Right hindlimb (tissue), 1 donor: ENCODE measurements at regions not wholly inside any gene's neighbourhood (a gene's known extent, or its start where the extent isn't known, plus 50 kb on each side); places are given as distances from the start of the nearest gene placed in this dataset.
A peak's percentile ranks its signal among the peaks of the same experiment; 100 is the strongest.

Source experiments
- DNase-seq: peaks from one replicate; pipeline ENCODE4 v3.0.0-alpha.2; 2018

GRCh38 chr10:124346831-124347230, 71.9 kb downstream of the OAT start:
- DNase-seq: no peak

GRCh38 chr10:124345521-124345920, 73.2 kb downstream of the OAT start:
- no peak for DNase-seq

GRCh38 chr10:124344931-124345330, 73.8 kb downstream of the OAT start:
- no peak for DNase-seq

- DNase-seq: no peak
Measured at GRCh38 chr10:124344266-124344590, 74.5 kb downstream of the OAT start.

GRCh38 chr10:124343351-124344265, 75.1 kb downstream of the OAT start:
- DNase-seq: no peak

GRCh38 chr10:124342821-124343170, 75.9 kb downstream of the OAT start:
- no peak for DNase-seq

- no peak for DNase-seq
Measured at GRCh38 chr10:124342136-124342820, 76.4 kb downstream of the OAT start.

- no peak for DNase-seq
Measured at GRCh38 chr10:124341768-124342135, 77.0 kb downstream of the OAT start.

- peak; percentile 57 for DNase-seq
Measured at GRCh38 chr10:124340033-124340760, 78.5 kb downstream of the OAT start.

- DNase-seq: no peak
Measured at GRCh38 chr10:124339119-124340032, 79.3 kb downstream of the OAT start.

- no peak for DNase-seq
Measured at GRCh38 chr10:124338276-124338925, 80.3 kb downstream of the OAT start.

GRCh38 chr10:124336186-124336585, 82.5 kb downstream of the OAT start:
- no peak for DNase-seq

- no peak for DNase-seq
Measured at GRCh38 chr10:124333931-124334330, 84.8 kb downstream of the OAT start.

- DNase-seq: no peak
Measured at GRCh38 chr10:124332426-124332825, 86.3 kb downstream of the OAT start.

- DNase-seq: no peak
Measured at GRCh38 chr10:124329941-124330340, 88.8 kb downstream of the OAT start.

- no peak for DNase-seq
Measured at GRCh38 chr10:124329362-124329761, 89.4 kb downstream of the OAT start.

GRCh38 chr10:124328477-124329220, 90.1 kb downstream of the OAT start:
- DNase-seq: no peak

GRCh38 chr10:124325998-124326636, 92.6 kb downstream of the OAT start:
- no peak for DNase-seq

GRCh38 chr10:124325633-124325914, 93.1 kb downstream of the OAT start:
- no peak for DNase-seq

GRCh38 chr10:124324856-124325632, 93.7 kb downstream of the OAT start:
- DNase-seq: no peak
